SU-DHL-6 (cell line): ENCODE measurements at regions not wholly inside any gene's neighbourhood (a gene's known extent, or its start where the extent isn't known, plus 50 kb on each side); places are given as distances from the start of the nearest gene placed in this dataset.

Experiments used
- H2AFZ ChIP-seq: fragments of 200-600 bp; sonication (generic); 2 replicates; pipeline ENCODE4 v1.6.1; 2014; ENCODE audit warnings: low read depth, mild to moderate bottlenecking, moderate library complexity, mixed read lengths, antibody characterized with exemption, low read length; ENCODE audit not compliant: severe bottlenecking
- H3F3A ChIP-seq: fragments of 200-600 bp; shearing (Covaris generic); 2 replicates; pipeline ENCODE4 v1.6.0; 2016; ENCODE audit warnings: antibody characterized with exemption, mild to moderate bottlenecking; ENCODE audit not compliant: insufficient read depth
- H3K27ac ChIP-seq: fragments of 200-600 bp; sonication (generic); 2 replicates; pipeline ENCODE4 v1.5.1; 2016; ENCODE audit warnings: low read depth, mild to moderate bottlenecking, low read length, moderate library complexity, mixed read lengths
- H3K27me3 ChIP-seq: fragments of 200-600 bp; sonication (generic), shearing (Covaris generic); 2 replicates; pipeline ENCODE4 v1.6.0; 2014; ENCODE audit warnings: mild to moderate bottlenecking, low read length
- H3K36me3 ChIP-seq: fragments of 200-600 bp; sonication (generic); 2 replicates; pipeline ENCODE4 v1.6.1; 2014; ENCODE audit warnings: mild to moderate bottlenecking, low read length, mixed read lengths
- H3K4me2 ChIP-seq: fragments of 300-600, 200-600 bp; shearing (Covaris generic), sonication (generic); 2 replicates; pipeline ENCODE4 v1.6.0; 2014; ENCODE audit warnings: low read length, low read depth, mild to moderate bottlenecking; ENCODE audit not compliant: poor library complexity, severe bottlenecking
- H3K4me3 ChIP-seq: fragments of 200-600 bp; sonication (generic); 2 replicates; pipeline ENCODE4 v1.5.1; 2014; ENCODE audit warnings: antibody characterized with exemption, low read length, mild to moderate bottlenecking, mixed read lengths; ENCODE audit not compliant: insufficient read depth, poor library complexity, severe bottlenecking
- H3K79me2 ChIP-seq: fragments of 200-600 bp; sonication (generic); 2 replicates; pipeline ENCODE4 v1.6.1; 2014; ENCODE audit warnings: mild to moderate bottlenecking, low read length, moderate library complexity; ENCODE audit not compliant: insufficient read depth
- H3K9ac ChIP-seq: fragments of 200-600 bp; sonication (generic); 2 replicates; pipeline ENCODE4 v1.7.0; 2014; ENCODE audit warnings: mild to moderate bottlenecking, low read length
- H3K9me2 ChIP-seq: fragments of 200-600 bp; sonication (generic); replicated peaks from 2 replicates; pipeline ENCODE4 v1.6.1; 2014; ENCODE audit warnings: low read length; ENCODE audit not compliant: insufficient read depth
- H3K9me3 ChIP-seq: fragments of 200-600 bp; sonication (generic); 2 replicates; pipeline ENCODE4 v1.6.1; 2014; ENCODE audit warnings: low read length, mixed read lengths; ENCODE audit not compliant: insufficient read depth
- H4K20me1 ChIP-seq: fragments of 200-600 bp; sonication (generic); 2 replicates; pipeline ENCODE4 v1.6.1; 2014; ENCODE audit warnings: low read depth, mild to moderate bottlenecking, antibody characterized with exemption, low read length, moderate library complexity, mixed read lengths
- EZH2phosphoT487 ChIP-seq: fragments of 200-600 bp; sonication (generic), shearing (Covaris generic); conservative IDR thresholded peaks from 2 replicates; pipeline ENCODE4 v1.6.1; 2018; ENCODE audit warnings: mild to moderate bottlenecking, antibody characterized with exemption, low read length, moderate library complexity, mixed read lengths
- TF ChIP-seq, protein P1 (sequence below): fragments of 200-600 bp; sonication (generic); IDR thresholded peaks from one replicate; pipeline ENCODE4 v1.5.1; 2017; ENCODE audit warnings: antibody characterized with exemption, mild to moderate bottlenecking, low read length, moderate library complexity; ENCODE audit not compliant: insufficient read depth, poor library complexity, severe bottlenecking

DNA sequence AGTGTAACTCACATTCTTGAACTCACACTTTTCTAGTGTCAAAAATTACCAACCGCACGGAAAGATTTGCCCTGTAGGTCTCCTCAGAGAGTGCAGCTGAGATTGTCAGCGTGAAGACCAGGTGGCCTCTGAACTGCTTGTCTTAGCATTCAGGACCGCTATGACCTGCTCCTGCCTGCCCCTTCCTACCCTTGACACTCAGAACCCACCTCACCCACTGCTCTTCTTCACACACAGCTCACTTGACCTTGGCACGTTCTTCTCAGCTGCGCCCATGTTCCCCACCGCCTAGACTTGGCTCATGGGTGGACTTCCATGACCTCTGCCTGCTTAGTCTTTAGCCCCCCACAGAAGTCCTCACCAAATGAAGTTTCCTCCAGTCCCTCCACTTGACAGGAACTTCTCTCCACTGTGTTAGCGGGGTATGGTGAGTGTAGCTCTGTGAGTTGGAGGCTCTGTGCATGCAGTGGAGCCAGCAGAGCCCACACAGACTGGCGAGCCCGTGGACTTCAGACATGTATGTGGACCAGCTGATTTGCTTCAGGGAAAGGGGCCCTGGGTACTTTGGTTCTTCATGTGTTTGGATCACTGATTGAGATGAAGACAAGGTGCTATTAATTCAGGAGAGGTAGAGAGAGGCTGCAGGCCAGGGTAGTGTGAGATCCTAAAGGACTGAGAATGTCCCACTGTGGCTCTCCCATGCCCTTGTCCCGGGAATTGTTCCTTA lies 221.3 kb downstream of the OPA1 start:
- H3K9me3 ChIP-seq, result no peaks in the 10 kb centered on the region
- no peaks in the 10 kb centered on the region for H3K9me2 ChIP-seq
- no peaks in the 10 kb centered on the region for H3K36me3 ChIP-seq
- no peak overlapping the region for H3K4me2 ChIP-seq
- H3F3A ChIP-seq, result no peaks in the 10 kb centered on the region
- no peak for TF ChIP-seq EZH2phosphoT487
- TF ChIP-seq, protein P1, sequence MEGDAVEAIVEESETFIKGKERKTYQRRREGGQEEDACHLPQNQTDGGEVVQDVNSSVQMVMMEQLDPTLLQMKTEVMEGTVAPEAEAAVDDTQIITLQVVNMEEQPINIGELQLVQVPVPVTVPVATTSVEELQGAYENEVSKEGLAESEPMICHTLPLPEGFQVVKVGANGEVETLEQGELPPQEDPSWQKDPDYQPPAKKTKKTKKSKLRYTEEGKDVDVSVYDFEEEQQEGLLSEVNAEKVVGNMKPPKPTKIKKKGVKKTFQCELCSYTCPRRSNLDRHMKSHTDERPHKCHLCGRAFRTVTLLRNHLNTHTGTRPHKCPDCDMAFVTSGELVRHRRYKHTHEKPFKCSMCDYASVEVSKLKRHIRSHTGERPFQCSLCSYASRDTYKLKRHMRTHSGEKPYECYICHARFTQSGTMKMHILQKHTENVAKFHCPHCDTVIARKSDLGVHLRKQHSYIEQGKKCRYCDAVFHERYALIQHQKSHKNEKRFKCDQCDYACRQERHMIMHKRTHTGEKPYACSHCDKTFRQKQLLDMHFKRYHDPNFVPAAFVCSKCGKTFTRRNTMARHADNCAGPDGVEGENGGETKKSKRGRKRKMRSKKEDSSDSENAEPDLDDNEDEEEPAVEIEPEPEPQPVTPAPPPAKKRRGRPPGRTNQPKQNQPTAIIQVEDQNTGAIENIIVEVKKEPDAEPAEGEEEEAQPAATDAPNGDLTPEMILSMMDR, result no peak
- no peaks in the 10 kb centered on the region for H3K79me2 ChIP-seq
- H3K4me3 ChIP-seq, result no peak overlapping the region
- no peak overlapping the region for H2AFZ ChIP-seq
- H3K27me3 ChIP-seq, result no peaks in the 10 kb centered on the region
- no peaks in the 10 kb centered on the region for H4K20me1 ChIP-seq
- H3K27ac ChIP-seq, result no peak overlapping the region
- H3K9ac ChIP-seq, result no peak overlapping the region

- H3K27me3 ChIP-seq, result no peaks in the 10 kb centered on the region
- no peak overlapping the region for H3K9ac ChIP-seq
- no peaks in the 10 kb centered on the region for H4K20me1 ChIP-seq
- no peak overlapping the region for H3K4me3 ChIP-seq
- no peaks in the 10 kb centered on the region for H3K79me2 ChIP-seq
- no peak overlapping the region for H2AFZ ChIP-seq
- no peak for TF ChIP-seq EZH2phosphoT487
- TF ChIP-seq, protein P1, result no peak
- H3K9me2 ChIP-seq, result no peaks in the 10 kb centered on the region
- no peak overlapping the region for H3K4me2 ChIP-seq
- H3K9me3 ChIP-seq, result no peaks in the 10 kb centered on the region
- H3K36me3 ChIP-seq, result no peaks in the 10 kb centered on the region
- no peak overlapping the region for H3K27ac ChIP-seq
- H3F3A ChIP-seq, result no peaks in the 10 kb centered on the region
Measured at GRCh38 chr3:193815246-193816027, 222.4 kb downstream of the OPA1 start.

GRCh38 chr3:193816028-193816395 lies 223.0 kb downstream of the OPA1 start:
- Histone ChIP-seq H2AFZ (no peak overlapping the region), H3K27ac (no peak overlapping the region), H3F3A (no peaks in the 10 kb centered on the region), H3K36me3 (no peaks in the 10 kb centered on the region), H3K9ac (no peak overlapping the region), H3K9me2 (no peaks in the 10 kb centered on the region), H3K9me3 (no peaks in the 10 kb centered on the region), H3K4me2 (no peak overlapping the region), H4K20me1 (no peaks in the 10 kb centered on the region), H3K4me3 (no peak overlapping the region), H3K79me2 (no peaks in the 10 kb centered on the region), H3K27me3 (no peaks in the 10 kb centered on the region)
- TF ChIP-seq, protein P1, result no peak
- TF ChIP-seq EZH2phosphoT487, result no peak
